ENCODE measurements at regions not wholly inside any gene's neighbourhood (a gene's known extent, or its start where the extent isn't known, plus 50 kb on each side); places are given as distances from the start of the nearest gene placed in this dataset.

- DNase-seq: no peak
Measured at GRCh38 chr5:38099205-38100168, 158.9 kb upstream of the EGFLAM start.

DNA sequence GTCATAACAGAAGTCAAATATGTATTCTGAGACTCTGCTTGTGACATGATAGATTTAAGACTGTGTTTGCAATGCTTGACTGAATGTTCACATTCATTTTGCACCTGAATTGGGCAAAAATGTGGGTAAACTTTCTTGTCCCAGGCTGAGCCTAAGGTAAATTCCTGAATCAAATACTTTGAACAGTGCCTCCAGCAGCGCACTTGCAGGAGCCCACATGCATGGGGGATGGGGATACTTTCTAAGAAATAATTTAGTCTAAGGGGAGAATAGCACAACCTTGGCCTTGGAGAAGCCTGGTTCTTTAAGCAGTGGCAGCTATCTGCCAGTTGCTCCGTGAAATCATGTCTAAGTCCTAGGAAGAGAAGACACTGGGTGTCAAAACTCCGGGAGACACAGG is 163.5 kb upstream of the EGFLAM start:
- no peak for DNase-seq

DNA sequence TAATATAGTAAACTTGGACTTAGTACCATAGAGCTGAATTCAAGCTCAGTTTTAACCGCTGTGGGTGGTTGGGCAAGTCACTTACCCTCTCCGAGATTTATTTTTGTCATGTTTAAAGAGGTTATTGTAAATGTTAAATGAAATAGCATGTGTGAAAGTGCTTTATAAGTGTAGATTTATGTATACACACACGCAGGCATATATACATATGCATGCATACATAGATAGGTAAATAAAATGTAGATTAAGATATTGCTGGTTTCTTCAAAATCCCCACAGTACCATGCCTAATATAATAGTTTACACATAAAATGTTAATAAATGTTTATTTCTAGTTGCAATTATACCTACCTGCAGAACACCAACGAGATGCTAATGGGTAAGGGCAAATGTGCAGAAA is 164.5 kb upstream of the EGFLAM start:
- no peak for DNase-seq

DNA sequence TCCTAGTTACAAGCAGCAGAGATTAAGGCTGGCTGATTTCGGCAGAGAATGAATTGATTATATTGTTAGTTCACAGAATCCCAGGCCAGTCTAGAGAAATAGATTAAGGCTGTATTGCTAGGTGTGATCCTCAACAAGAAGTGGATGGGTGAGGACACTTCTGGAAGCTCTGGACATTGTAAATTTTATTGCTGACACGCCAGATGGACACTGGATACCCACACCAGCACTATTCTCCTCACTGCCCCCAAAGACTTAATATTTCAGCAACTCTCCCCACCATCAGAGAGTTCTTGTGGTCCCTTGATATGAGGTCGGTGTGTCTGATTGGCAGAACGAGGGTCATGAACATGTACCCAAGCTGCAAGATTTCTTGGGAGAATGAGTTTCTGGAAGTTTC is 171.6 kb upstream of the EGFLAM start:
- no peak for DNase-seq

DNA sequence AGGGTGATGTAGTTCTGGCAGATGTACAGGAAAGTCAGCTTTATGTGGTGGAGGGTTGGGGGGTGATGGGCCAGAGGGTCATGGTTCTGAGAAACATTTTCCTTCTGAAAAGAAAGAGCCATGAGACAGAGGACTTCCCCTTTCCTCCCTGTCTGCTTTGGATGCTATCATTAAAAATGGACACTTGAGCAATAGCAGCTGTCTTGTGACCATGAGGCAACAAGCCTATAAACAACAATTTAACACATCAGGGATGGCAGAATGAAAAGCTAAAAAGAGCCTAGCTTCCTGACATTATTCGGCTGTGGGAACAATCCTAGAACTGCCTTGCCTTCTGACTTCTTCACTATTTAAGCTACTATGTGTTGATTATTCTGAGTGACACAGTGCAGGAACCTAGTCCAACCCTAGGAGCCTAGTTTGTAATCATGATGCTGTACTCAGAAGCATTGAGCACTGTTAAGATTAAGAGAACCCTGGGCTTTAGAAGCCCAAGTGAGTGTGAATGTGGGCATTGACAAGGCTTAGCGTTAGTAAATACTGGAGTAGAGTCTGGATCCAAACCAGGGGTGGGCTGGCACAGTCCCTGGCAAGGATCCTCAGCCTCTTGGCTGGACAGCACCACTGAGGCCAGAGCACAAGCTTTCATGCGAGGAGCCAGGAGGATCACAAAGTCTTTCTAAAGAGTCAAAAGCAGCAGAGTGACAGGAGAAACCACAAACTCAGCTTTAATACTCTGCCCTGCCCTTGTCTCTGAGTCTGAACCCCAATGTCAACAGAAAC is 178.5 kb upstream of the EGFLAM start:
- DNase-seq: no peak

GRCh38 chr5:38078161-38078560 is 180.2 kb upstream of the EGFLAM start:
- DNase-seq: no peak

DNA sequence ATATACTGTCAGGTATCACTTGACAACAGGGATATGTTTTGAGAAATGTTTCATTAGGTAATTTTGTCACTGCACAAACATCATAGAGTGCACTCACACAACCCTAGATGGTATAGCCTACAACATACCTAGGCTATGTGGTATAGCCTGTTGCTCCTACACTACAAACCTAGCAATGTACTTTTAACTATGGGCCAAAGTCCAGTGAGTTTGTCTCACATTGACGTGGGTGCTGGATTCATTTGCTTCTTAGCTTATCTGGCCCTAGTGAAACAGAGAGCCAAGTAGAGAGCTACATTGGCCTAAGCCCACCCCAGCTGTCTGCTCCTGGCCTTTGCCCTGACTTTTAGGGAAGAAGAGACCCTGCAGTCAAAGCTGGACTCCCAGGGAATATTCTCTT is 180.7 kb upstream of the EGFLAM start:
- DNase-seq: no peak

DNA sequence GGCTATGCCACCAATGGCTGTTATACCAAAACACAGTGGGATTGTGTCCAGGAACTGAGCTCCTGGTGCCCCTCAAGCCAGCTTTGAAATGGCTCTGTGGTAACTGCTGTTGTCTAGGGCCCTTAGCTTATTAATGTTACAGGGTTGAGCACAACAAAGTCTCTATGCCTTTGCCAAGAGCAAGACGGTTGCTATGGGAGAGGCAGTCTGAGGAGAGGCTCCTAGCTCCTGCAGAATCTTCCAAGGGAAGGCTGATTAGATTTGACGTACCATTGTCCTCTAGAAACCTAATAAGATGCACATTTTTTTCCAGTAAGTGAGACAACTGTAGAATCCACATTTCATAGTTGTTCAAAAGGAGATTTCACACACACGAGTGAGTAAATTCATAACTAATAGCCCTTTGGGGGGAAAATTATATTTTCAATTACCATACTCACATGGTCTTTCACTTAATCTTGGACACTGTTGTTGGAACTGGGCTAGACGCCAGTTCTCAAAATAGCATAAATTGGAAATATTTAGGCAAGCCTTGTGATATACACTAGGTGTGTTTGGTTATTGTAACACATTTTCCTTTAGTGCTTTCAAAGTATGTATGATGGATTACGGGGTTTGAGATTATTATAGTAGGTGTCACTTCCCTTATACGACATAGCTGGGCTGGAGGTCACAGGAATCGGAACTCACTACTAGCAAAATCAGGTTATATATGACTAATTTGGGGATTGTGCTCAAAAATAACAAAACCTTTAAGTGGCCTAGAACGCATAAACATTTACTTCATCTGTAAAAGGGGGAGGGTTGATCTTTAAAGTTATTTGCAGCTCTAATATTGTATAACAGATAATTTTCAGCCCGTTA is 186.3 kb upstream of the EGFLAM start:
- no peak for DNase-seq

- DNase-seq: no peak
Measured at GRCh38 chr5:38070304-38070950, 187.9 kb upstream of the EGFLAM start.

- DNase-seq: no peak
Measured at GRCh38 chr5:38069360-38069759, 189.0 kb upstream of the EGFLAM start.

GRCh38 chr5:38060354-38060753 is 198.0 kb upstream of the EGFLAM start:
- DNase-seq: no peak

GRCh38 chr5:38059876-38060275 is 198.5 kb upstream of the EGFLAM start:
- no peak for DNase-seq

DNA sequence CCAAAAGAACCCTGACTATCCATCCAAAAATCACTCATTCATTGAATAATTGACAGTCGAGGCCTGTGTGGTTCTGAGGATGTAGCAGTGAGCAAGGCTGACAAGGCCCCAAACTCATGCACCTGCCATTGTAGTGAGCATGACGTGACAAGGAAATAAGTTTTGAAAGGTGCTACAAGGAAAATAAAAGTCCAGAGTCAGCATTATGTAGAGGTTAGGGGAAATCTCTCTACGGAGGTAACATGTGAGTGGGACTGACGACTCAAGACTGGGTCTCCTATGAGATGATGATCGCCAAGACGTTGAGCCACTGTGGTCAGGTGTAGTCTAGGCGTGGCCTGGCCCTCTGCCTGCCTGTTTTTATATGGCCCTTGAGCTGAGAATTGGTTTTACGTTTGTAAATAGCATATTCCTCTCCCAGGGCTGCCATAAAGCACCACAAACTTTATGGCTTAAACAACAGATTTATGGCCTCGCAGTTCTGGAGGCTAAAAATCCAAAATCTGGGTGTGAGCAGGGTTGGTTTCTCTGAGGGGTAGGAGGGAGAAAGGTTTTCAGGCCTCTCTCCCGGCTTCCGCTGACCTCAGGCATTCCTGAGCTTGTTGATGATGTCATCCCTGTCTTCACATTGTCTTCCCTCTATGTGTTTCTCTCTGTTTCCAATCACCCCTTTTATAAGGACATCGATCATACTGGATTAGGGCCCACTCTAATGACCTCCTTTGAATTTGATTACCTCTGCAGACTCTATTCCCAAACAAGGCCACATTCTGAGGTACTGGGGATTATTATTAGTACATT is 206.4 kb upstream of the EGFLAM start:
- no peak for DNase-seq

- no peak for DNase-seq
Measured at GRCh38 chr5:38048400-38048799, 208.6 kb upstream of the GDNF start.

GRCh38 chr5:38046103-38046502 is 206.3 kb upstream of the GDNF start:
- DNase-seq: no peak

- DNase-seq: no peak
Measured at GRCh38 chr5:38045446-38045845, 205.6 kb upstream of the GDNF start.

DNA sequence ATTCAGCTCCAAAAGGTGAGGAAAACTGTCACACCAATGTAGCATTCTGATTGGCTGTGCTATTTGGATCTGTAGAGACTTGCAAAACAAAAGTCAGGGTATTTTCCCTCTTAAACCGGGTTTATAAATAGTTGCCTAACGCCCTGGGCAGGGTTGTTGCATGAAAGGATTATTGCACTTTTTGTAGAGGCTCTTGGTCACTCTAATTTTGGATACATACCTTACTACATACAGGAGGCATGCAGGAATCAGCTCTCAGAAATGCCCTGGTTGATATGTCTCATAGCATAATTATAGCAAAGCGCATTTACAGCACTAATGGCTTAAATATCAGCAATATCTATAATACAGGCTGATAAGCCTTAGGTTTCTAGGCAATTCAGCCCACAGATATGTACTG is 200.0 kb upstream of the GDNF start:
- no peak for DNase-seq

DNA sequence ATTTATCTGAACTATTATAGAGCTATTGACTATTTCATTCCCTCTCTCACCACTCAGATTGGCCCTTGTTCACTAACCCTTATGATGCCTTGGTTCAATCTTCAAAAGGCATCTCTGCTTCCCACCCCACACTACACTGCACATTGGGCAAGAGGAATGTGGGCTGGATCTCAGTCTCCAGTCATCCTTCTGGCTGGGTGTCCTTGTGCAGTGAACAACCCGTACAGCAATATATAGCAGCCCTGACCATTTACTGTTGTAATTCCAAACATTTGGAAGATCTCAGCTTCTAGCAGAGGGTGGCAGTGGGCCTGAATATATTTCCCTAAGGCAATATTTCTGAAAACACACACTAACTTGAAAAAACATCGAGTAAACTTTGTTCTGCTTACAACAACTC is 199.2 kb upstream of the GDNF start:
- no peak for DNase-seq

DNA sequence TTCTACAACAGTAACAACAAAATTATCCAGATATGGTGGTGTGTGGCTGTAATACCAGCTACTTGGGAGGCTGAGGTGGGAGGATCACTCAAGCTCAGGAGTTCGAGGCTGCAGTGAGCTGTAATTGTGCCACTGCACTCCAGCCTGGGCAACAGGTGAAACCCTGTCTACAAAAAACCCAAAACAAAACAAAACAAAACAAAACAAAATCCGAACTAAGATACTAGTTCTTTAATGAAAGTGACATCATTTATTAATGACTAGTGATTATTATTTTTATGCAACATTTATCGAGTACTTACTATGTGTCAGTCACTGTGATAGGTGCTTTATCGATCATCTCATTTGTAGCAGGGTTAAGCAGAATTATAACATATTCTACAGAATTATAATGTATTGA is 196.9 kb upstream of the GDNF start:
- DNase-seq: no peak

GRCh38 chr5:38032149-38032548 is 192.3 kb upstream of the GDNF start:
- DNase-seq: no peak

DNA sequence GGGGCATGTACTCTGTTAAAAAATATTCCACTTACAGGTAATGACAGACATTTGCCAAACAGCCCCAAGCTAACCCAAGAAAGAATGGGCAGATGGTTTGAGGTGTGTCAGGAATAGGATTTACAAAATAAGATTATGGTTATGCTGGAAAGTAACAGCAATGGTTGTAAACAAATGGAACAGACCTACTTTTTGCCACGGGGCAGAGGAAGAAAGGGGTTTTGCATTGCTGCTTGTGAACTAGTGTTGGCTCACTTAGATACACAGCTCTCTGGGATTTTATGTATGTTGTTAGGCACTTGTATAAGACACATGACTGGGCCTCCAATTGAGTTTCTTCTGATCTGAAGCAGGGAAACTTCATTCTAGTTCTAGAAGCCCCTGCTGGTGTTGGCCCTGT is 191.5 kb upstream of the GDNF start:
- DNase-seq: no peak

Data from skin of body (tissue), 1 donor.